SK-N-MC (cell line): ENCODE measurements at regions not wholly inside any gene's neighbourhood (a gene's known extent, or its start where the extent isn't known, plus 50 kb on each side); places are given as distances from the start of the nearest gene placed in this dataset.

Source experiments
- DNase-seq: peaks from one replicate; pipeline ENCODE4 v3.0.0-alpha.2; 2011; ENCODE audit warnings: low read depth, low spot score
- H3K27ac ChIP-seq: fragments of 200-600 bp; sonication (generic); 2 replicates; pipeline ENCODE4 v1.5.1; 2016; ENCODE audit warnings: mixed run types
- H3K36me3 ChIP-seq: fragments of 200-600 bp; sonication (generic); 2 replicates; pipeline ENCODE4 v1.6.1; 2017; ENCODE audit warnings: antibody characterized with exemption, low read length, mixed read lengths; ENCODE audit not compliant: insufficient read depth
- H3K4me3 ChIP-seq: fragments of 200-600 bp; sonication (generic); 2 replicates; pipeline ENCODE4 v1.5.1; 2016
- H3K9ac ChIP-seq: fragments of 200-600 bp; sonication (generic); 2 replicates; pipeline ENCODE4 v1.8.0; 2017; ENCODE audit warnings: mixed run types, mixed read lengths; ENCODE audit not compliant: insufficient read length
- H3K9me3 ChIP-seq: fragments of 200-600 bp; sonication (generic); 2 replicates; pipeline ENCODE4 v1.6.1; 2017; ENCODE audit warnings: low read depth, mild to moderate bottlenecking, antibody characterized with exemption, low read length, moderate library complexity, mixed read lengths
- EZH2 ChIP-seq: fragments of 200-600 bp; sonication (generic); IDR thresholded peaks from one replicate; pipeline ENCODE4 v1.6.1; 2017; ENCODE audit warnings: antibody characterized with exemption
- FOXP2 ChIP-seq: optimal IDR thresholded peaks from 2 replicates; pipeline ENCODE3; 2011; ENCODE audit warnings: mild to moderate bottlenecking, moderate library complexity; ENCODE audit not compliant: insufficient read depth; ENCODE audit errors: extremely low read length, control extremely low read depth
- POLR2AphosphoS5 ChIP-seq: IDR thresholded peaks from 2 replicates; pipeline ENCODE4 v1.6.1; 2012; ENCODE audit warnings: mild to moderate bottlenecking, low read depth, low read length, borderline replicate concordance

- Histone ChIP-seq H3K36me3 (no peaks in the 10 kb centered on the region), H3K27ac (no peak overlapping the region), H3K4me3 (no peak overlapping the region), H3K9me3 (no peaks in the 10 kb centered on the region), H3K9ac (no peak overlapping the region)
- no peak for DNase-seq
- no peak for TF ChIP-seq POLR2AphosphoS5
- TF ChIP-seq FOXP2: no peak
- no peak for TF ChIP-seq EZH2
Measured at GRCh38 chr1:181396811-181397210, 86.5 kb upstream of the CACNA1E start.

- TF ChIP-seq POLR2AphosphoS5: no peak
- TF ChIP-seq EZH2: no peak
- no peak for TF ChIP-seq FOXP2
- Histone ChIP-seq H3K4me3 (no peak overlapping the region), H3K9me3 (no peaks in the 10 kb centered on the region), H3K27ac (no peak overlapping the region), H3K36me3 (no peaks in the 10 kb centered on the region), H3K9ac (no peak overlapping the region)
- DNase-seq: no peak
Measured at GRCh38 chr1:181397845-181398244, 85.5 kb upstream of the CACNA1E start.

GRCh38 chr1:181398544-181398943 is 84.8 kb upstream of the CACNA1E start:
- no peak overlapping the region for H3K9ac ChIP-seq
- no peak overlapping the region for H3K27ac ChIP-seq
- no peaks in the 10 kb centered on the region for H3K9me3 ChIP-seq
- H3K4me3 ChIP-seq: no peak overlapping the region
- DNase-seq: no peak
- no peaks in the 10 kb centered on the region for H3K36me3 ChIP-seq
- no peak for TF ChIP-seq EZH2
- TF ChIP-seq POLR2AphosphoS5: no peak
- TF ChIP-seq FOXP2: no peak

- H3K4me3 ChIP-seq: no peak overlapping the region
- H3K27ac ChIP-seq: no peak overlapping the region
- no peak for DNase-seq
- no peak overlapping the region for H3K9ac ChIP-seq
- TF ChIP-seq FOXP2 (no peak), EZH2 (no peak), POLR2AphosphoS5 (no peak)
- no peaks in the 10 kb centered on the region for H3K36me3 ChIP-seq
- H3K9me3 ChIP-seq: no peaks in the 10 kb centered on the region
Measured at GRCh38 chr1:181405584-181405983, 77.7 kb upstream of the CACNA1E start.

GRCh38 chr1:181406989-181407388 is 76.3 kb upstream of the CACNA1E start:
- Histone ChIP-seq H3K27ac (no peak overlapping the region), H3K4me3 (no peak overlapping the region), H3K9me3 (no peaks in the 10 kb centered on the region), H3K9ac (no peak overlapping the region), H3K36me3 (no peaks in the 10 kb centered on the region)
- DNase-seq: no peak
- TF ChIP-seq POLR2AphosphoS5 (no peak), EZH2 (no peak), FOXP2 (no peak)

GRCh38 chr1:181409981-181410380 is 73.3 kb upstream of the CACNA1E start:
- no peaks in the 10 kb centered on the region for H3K36me3 ChIP-seq
- TF ChIP-seq POLR2AphosphoS5: no peak
- TF ChIP-seq EZH2: no peak
- no peak for TF ChIP-seq FOXP2
- no peak overlapping the region for H3K4me3 ChIP-seq
- no peak overlapping the region for H3K9ac ChIP-seq
- no peak overlapping the region for H3K27ac ChIP-seq
- no peak for DNase-seq
- H3K9me3 ChIP-seq: no peaks in the 10 kb centered on the region

GRCh38 chr1:181412746-181413145 is 70.6 kb upstream of the CACNA1E start:
- no peak for TF ChIP-seq POLR2AphosphoS5
- Histone ChIP-seq H3K9ac (no peak overlapping the region), H3K36me3 (no peaks in the 10 kb centered on the region), H3K9me3 (no peaks in the 10 kb centered on the region), H3K4me3 (no peak overlapping the region), H3K27ac (no peak overlapping the region)
- no peak for DNase-seq

GRCh38 chr1:181413195-181413815 is 70.0 kb upstream of the CACNA1E start:
- H3K27ac ChIP-seq: no peak overlapping the region
- no peak for TF ChIP-seq POLR2AphosphoS5
- TF ChIP-seq EZH2: no peak
- no peak for TF ChIP-seq FOXP2

GRCh38 chr1:181413836-181414235 is 69.5 kb upstream of the CACNA1E start:
- no peak for DNase-seq
- no peak overlapping the region for H3K9ac ChIP-seq
- TF ChIP-seq POLR2AphosphoS5 (no peak), FOXP2 (no peak), EZH2 (no peak)

More at GRCh38 chr1:181413195-181413815, 70.0 kb upstream of the CACNA1E start:
- Histone ChIP-seq H3K36me3 (no peaks in the 10 kb centered on the region), H3K9ac (no peak overlapping the region), H3K4me3 (no peak overlapping the region), H3K9me3 (no peaks in the 10 kb centered on the region)
- no peak for DNase-seq

More at GRCh38 chr1:181413836-181414235, 69.5 kb upstream of the CACNA1E start:
- Histone ChIP-seq H3K27ac (no peak overlapping the region), H3K36me3 (no peaks in the 10 kb centered on the region), H3K9me3 (no peaks in the 10 kb centered on the region), H3K4me3 (no peak overlapping the region)
